Thyroid gland (tissue), 4 donors: ENCODE measurements at regions not wholly inside any gene's neighbourhood (a gene's known extent, or its start where the extent isn't known, plus 50 kb on each side); places are given as distances from the start of the nearest gene placed in this dataset.

Experiments
- DNase-seq, 2 donors: peaks; one replicate each; pipeline ENCODE4 v3.0.0-alpha.2; 2019
- H3K27ac ChIP-seq, 3 donors: fragments of 200-600 bp; sonication (generic); 1 replicate in 2 of 3; 2 replicates in 1 of 3; pipeline ENCODE4 v1.5.1; 2016 to 2019; ENCODE audit warnings: mild to moderate bottlenecking in 1 of 3, moderate library complexity in 1 of 3
- H3K27me3 ChIP-seq: fragments of 200-600 bp; sonication (generic); one replicate; pipeline ENCODE4 v1.5.1; 2019
- H3K36me3 ChIP-seq, 2 donors: fragments of 200-600 bp; sonication (generic); one replicate each; pipeline ENCODE4 v1.5.1; 2016 to 2019
- H3K4me1 ChIP-seq, 2 donors: fragments of 200-600 bp; sonication (generic); one replicate each; pipeline ENCODE4 v1.5.1; 2017 to 2019
- H3K4me3 ChIP-seq, 3 donors: fragments of 200-600 bp; sonication (generic); replicated peaks in 1 of 3; 1 replicate in 2 of 3; 2 replicates in 1 of 3; pipeline ENCODE4 v1.5.1; 2016; ENCODE audit warnings: mild to moderate bottlenecking in 1 of 3
- H3K9me3 ChIP-seq: fragments of 200-600 bp; sonication (generic); one replicate; pipeline ENCODE4 v1.5.1; 2017
- CTCF ChIP-seq, 6 experiments: fragments of 200-600 bp in 3 of 6; fragments of 450-650 bp in 3 of 6; sonication (generic) in 3 of 6; IDR thresholded peaks; one replicate each; pipeline ENCODE4 v1.5.1; 2016 to 2019; ENCODE audit warnings: antibody characterized with exemption in 6 of 6, mild to moderate bottlenecking in 2 of 6, inconsistent platforms in 1 of 6, moderate library complexity in 1 of 6
- POLR2A ChIP-seq, 2 donors: fragments of 450-650 bp; IDR thresholded peaks; one replicate each; pipeline ENCODE4 v1.6.1; 2017; ENCODE audit warnings: antibody characterized with exemption in 2 of 2, mild to moderate bottlenecking in 2 of 2, moderate library complexity in 1 of 2
- WGBS, 2 donors: methylation state at CpG; one replicate each; pipeline ENCODE4 v1.1.5; 2017; 5-methylcytosine and 5-hydroxymethylcytosine counted together
- intact Hi-C: fragments of 100-400 bp; cut with DNase I; formaldehyde crosslinking; loops from one replicate; pipeline ENCODE4 v1.15.1; 2023

- DNase-seq, result no peak
- WGBS, 2 donors, result 6% methylated on average over 17 of the region's 17 CpGs
- intact Hi-C loops, result no loop called here
These were observed 185.9 kb downstream of the TRIM27 start for GRCh38 chr6:28737750-28738395.

GRCh38 chr6:28738396-28738765, 185.4 kb downstream of the TRIM27 start:
- Histone ChIP-seq H3K27ac (no peak overlapping the region), H3K9me3 (no peaks in the 10 kb centered on the region), H3K4me3 (no peak overlapping the region), H3K36me3 (no peaks in the 10 kb centered on the region), H3K27me3 (peaks cover 7% of the 10 kb centered on the region), H3K4me1 (no peaks in the 10 kb centered on the region)
- TF ChIP-seq POLR2A (IDR thresholded peaks at IDR 0.05) (no peak), CTCF (IDR thresholded peaks at IDR 0.05) (no peak)
- WGBS, 2 donors, result 3 to 4% methylated on average over 16 of the region's 16 CpGs
- intact Hi-C loops, result no loop called here
- DNase-seq, result no peak

More at GRCh38 chr6:28737750-28738395, 185.9 kb downstream of the TRIM27 start:
- Histone ChIP-seq H3K4me3 (no peak overlapping the region), H3K9me3 (no peaks in the 10 kb centered on the region), H3K36me3 (no peaks in the 10 kb centered on the region), H3K4me1 (no peaks in the 10 kb centered on the region), H3K27ac (no peak overlapping the region), H3K27me3 (peaks cover 2% of the 10 kb centered on the region)
- TF ChIP-seq CTCF (IDR thresholded peaks at IDR 0.05) (no peak), POLR2A (IDR thresholded peaks at IDR 0.05) (no peak)

- H3K36me3 ChIP-seq, result no peaks in the 10 kb centered on the region
- WGBS, 2 donors, result 51 to 61% methylated on average over 3 of the region's 3 CpGs
- H3K27ac ChIP-seq, result no peak overlapping the region
- TF ChIP-seq POLR2A (IDR thresholded peaks at IDR 0.05), result no peak
- no peak for TF ChIP-seq CTCF (IDR thresholded peaks at IDR 0.05)
- no peaks in the 10 kb centered on the region for H3K4me1 ChIP-seq
- H3K9me3 ChIP-seq, result no peaks in the 10 kb centered on the region
- DNase-seq, result no peak
- H3K4me3 ChIP-seq, result no peak overlapping the region
- peaks cover 10% of the 10 kb centered on the region for H3K27me3 ChIP-seq
- intact Hi-C loops, result no loop called here
These were observed 182.4 kb downstream of the TRIM27 start for GRCh38 chr6:28741363-28741762.

GRCh38 chr6:28742668-28743270, 181.0 kb downstream of the TRIM27 start:
- no peak for DNase-seq
- no peaks in the 10 kb centered on the region for H3K36me3 ChIP-seq
- no peaks in the 10 kb centered on the region for H3K9me3 ChIP-seq
- TF ChIP-seq CTCF (IDR thresholded peaks at IDR 0.05), result no peak
- TF ChIP-seq POLR2A (IDR thresholded peaks at IDR 0.05), result no peak
- H3K27ac ChIP-seq, result no peak overlapping the region
- H3K27me3 ChIP-seq, result peaks cover 10% of the 10 kb centered on the region
- 3 to 6% methylated on average over 19 of the region's 19 CpGs for WGBS, 2 donors
- no peak overlapping the region for H3K4me3 ChIP-seq
- no peaks in the 10 kb centered on the region for H3K4me1 ChIP-seq
- intact Hi-C loops, result no loop called here

- TF ChIP-seq POLR2A (IDR thresholded peaks at IDR 0.05) (no peak), CTCF (IDR thresholded peaks at IDR 0.05) (no peak)
- Histone ChIP-seq H3K9me3 (no peaks in the 10 kb centered on the region), H3K36me3 (no peaks in the 10 kb centered on the region), H3K27me3 (peaks cover 10% of the 10 kb centered on the region), H3K27ac (no peak overlapping the region), H3K4me3 (no peak overlapping the region), H3K4me1 (no peaks in the 10 kb centered on the region)
- 10 to 11% methylated on average over 10 of the region's 10 CpGs for WGBS, 2 donors
- intact Hi-C loops, result no loop called here
- DNase-seq, result no peak
These were observed 180.5 kb downstream of the TRIM27 start for GRCh38 chr6:28743271-28743789.
